Panc1 (cell line): ENCODE measurements at regions not wholly inside any gene's neighbourhood (a gene's known extent, or its start where the extent isn't known, plus 50 kb on each side); places are given as distances from the start of the nearest gene placed in this dataset.

Source experiments
- ATAC-seq: fragments of 200-7000 bp; cut with Tn5 transposase; 2 replicates; pipeline ENCODE4 v1.9.1; 2020; ENCODE audit warnings: mild to moderate bottlenecking, moderate library complexity
- BruUV-seq: library from RNA; stranded (reverse); fragments of 400-500 nt; replicated peaks from 2 replicates; lab custom pipeline; 2021; lab: Mats Ljungman, UMichigan
- CTCF ChIA-PET: fragments of 300-600 bp; sonication (Branson Sonifier 250); formaldehyde crosslinking; loops from one replicate; lab custom pipeline; 2022; ENCODE audit warnings: antibody characterized with exemption; lab: Charles Lee
- POLR2A ChIA-PET: fragments of 300-600 bp; sonication (Branson Sonifier 250); formaldehyde crosslinking; loops from one replicate; lab custom pipeline; 2022; ENCODE audit warnings: antibody characterized with exemption; lab: Charles Lee
- DNase-seq: peaks from one replicate; pipeline ENCODE4 v3.0.0-alpha.2; 2010; ENCODE audit warnings: low read depth, low spot score
- H3K27ac ChIP-seq: 2 replicates; pipeline ENCODE4 v1.5.1; 2011; ENCODE audit warnings: mild to moderate bottlenecking, low read length, inconsistent platforms
- H3K27me3 ChIP-seq: fragments of 200-500 bp; sonication (Bioruptor generic); 2 replicates; pipeline ENCODE4 v1.6.0; 2014; ENCODE audit warnings: low read length, inconsistent platforms; ENCODE audit not compliant: control insufficient read depth, insufficient read depth
- H3K36me3 ChIP-seq: fragments of 200-500 bp; sonication (Bioruptor generic); 2 replicates; pipeline ENCODE4 v1.5.1; 2014; ENCODE audit warnings: inconsistent platforms, mild to moderate bottlenecking, low read length, moderate library complexity; ENCODE audit not compliant: control insufficient read depth, insufficient read depth
- H3K4me1 ChIP-seq: 2 replicates; pipeline ENCODE4 v1.5.1; 2011; ENCODE audit warnings: inconsistent platforms, mild to moderate bottlenecking, low read length, moderate library complexity; ENCODE audit not compliant: control insufficient read depth, insufficient read depth
- H3K4me3 ChIP-seq, 2 experiments: 2 replicates each; pipeline ENCODE4 v1.5.1; 2011 to 2012; ENCODE audit warnings: low read depth in 2 of 2, low read length in 2 of 2, mild to moderate bottlenecking in 2 of 2, inconsistent platforms in 1 of 2, moderate library complexity in 1 of 2
- H3K9me3 ChIP-seq: fragments of 200-500 bp; sonication (Bioruptor generic); 2 replicates; pipeline ENCODE4 v1.5.1; 2014; ENCODE audit warnings: low read depth, mild to moderate bottlenecking, inconsistent platforms, low read length, moderate library complexity; ENCODE audit not compliant: control insufficient read depth, insufficient read depth
- CTCF ChIP-seq: fragments of 450-650 bp; IDR thresholded peaks from 2 replicates; pipeline ENCODE4 v1.5.1; 2017; ENCODE audit warnings: mild to moderate bottlenecking
- POLR2AphosphoS5 ChIP-seq: IDR thresholded peaks from 2 replicates; pipeline ENCODE4 v1.6.1; 2012; ENCODE audit warnings: mild to moderate bottlenecking, low read depth, low read length, moderate library complexity
- REST ChIP-seq, 2 experiments: IDR thresholded peaks; 2 replicates each; pipeline ENCODE4 v1.6.1; 2011 to 2012; ENCODE audit warnings: low read depth in 2 of 2, control low read depth in 1 of 2, low read length in 1 of 2, mild to moderate bottlenecking in 1 of 2, moderate library complexity in 1 of 2; ENCODE audit not compliant: insufficient read depth in 1 of 2
- SIN3A ChIP-seq: IDR thresholded peaks from 2 replicates; pipeline ENCODE4 v1.6.1; 2012; ENCODE audit warnings: low read depth, mild to moderate bottlenecking, low read length, moderate library complexity, borderline replicate concordance; ENCODE audit not compliant: insufficient read depth
- TCF7L2 ChIP-seq: IDR thresholded peaks from 2 replicates; pipeline ENCODE4 v1.6.1; 2011; ENCODE audit warnings: mild to moderate bottlenecking, low read depth, low read length, inconsistent platforms
- in situ Hi-C: cut with HindIII; loops from 2 replicates; pipeline ENCODE4 v1.10.0; 2016; ENCODE audit warnings: low sequenced_read_pairs, low pct_unique_long_range_greater_than_20kb
- intact Hi-C: fragments of 100-400 bp; cut with micrococcal nuclease; formaldehyde crosslinking; loops from one replicate; pipeline ENCODE4 v1.10.0; 2022; ENCODE audit not compliant: unreplicated experiment

- Histone ChIP-seq H3K9me3 (no peaks in the 10 kb centered on the region), H3K27ac (no peak overlapping the region), H3K27me3 (no peaks in the 10 kb centered on the region), H3K4me3 (no peak overlapping the region), H3K36me3 (no peaks in the 10 kb centered on the region), H3K4me1 (no peaks in the 10 kb centered on the region)
- ChIA-PET CTCF (no interaction called here), POLR2A (no interaction called here)
- ATAC-seq (no peak), DNase-seq (no peak)
- no TSS peak for BruUV-seq
- TF ChIP-seq REST (IDR thresholded peaks at IDR 0.05; ENCODE audit: insufficient read depth in 1 of 2, low read depth in 2 of 2, low read length in 1 of 2) (no peak), SIN3A (no peak), POLR2AphosphoS5 (no peak)
- in situ Hi-C loops = no loop called here
- intact Hi-C loops = no loop called here
Observed at GRCh38 chr1:98019747-98020146, 98.9 kb upstream of the DPYD start.

GRCh38 chr1:98018074-98018473 lies 97.2 kb upstream of the DPYD start:
- no peaks in the 10 kb centered on the region for H3K27me3 ChIP-seq
- H3K9me3 ChIP-seq = no peaks in the 10 kb centered on the region
- H3K27ac ChIP-seq = no peak overlapping the region
- in situ Hi-C loops (no loop called here), intact Hi-C loops (no loop called here)
- H3K4me1 ChIP-seq = no peaks in the 10 kb centered on the region
- DNase-seq = no peak
- BruUV-seq = no TSS peak
- TF ChIP-seq SIN3A = no peak
- TF ChIP-seq TCF7L2 = no peak
- no peak for TF ChIP-seq CTCF
- TF ChIP-seq REST (IDR thresholded peaks at IDR 0.05; ENCODE audit: insufficient read depth in 1 of 2, low read depth in 2 of 2, low read length in 1 of 2) = no peak
- no peak overlapping the region for H3K4me3 ChIP-seq
- ATAC-seq = no peak
- CTCF ChIA-PET = no interaction called here
- H3K36me3 ChIP-seq = no peaks in the 10 kb centered on the region
- POLR2A ChIA-PET = no interaction called here
